ENCODE measurements at regions not wholly inside any gene's neighbourhood (a gene's known extent, or its start where the extent isn't known, plus 50 kb on each side); places are given as distances from the start of the nearest gene placed in this dataset.

DNA sequence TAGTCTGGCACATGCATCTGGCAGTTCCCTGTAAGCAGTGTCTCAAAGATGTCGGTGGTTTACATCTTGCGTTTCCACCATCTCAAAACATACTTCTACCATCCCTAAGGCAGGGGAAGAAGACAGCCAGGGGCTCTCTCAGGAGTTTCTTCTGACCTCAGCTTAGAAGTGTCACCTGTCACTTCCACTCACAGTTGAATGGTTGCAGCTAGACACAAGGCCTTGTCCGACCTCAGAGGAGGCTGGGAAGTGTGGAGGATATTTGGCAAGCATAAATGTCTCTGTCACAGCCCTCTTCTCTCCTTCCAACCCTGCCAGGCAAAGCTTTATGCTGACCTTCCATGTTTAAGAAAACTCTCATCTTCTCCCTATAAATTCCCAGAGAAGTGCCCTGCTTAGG is 193.3 kb downstream of the HERPUD2 start:
- TF ChIP-seq REST (IDR thresholded peaks at IDR 0.05; ENCODE audit: insufficient read depth in 1 of 2, low read depth in 2 of 2, low read length in 2 of 2) (no peak), SIN3A (IDR thresholded peaks at IDR 0.05; ENCODE audit: borderline replicate concordance, insufficient read depth, low read length) (no peak), POLR2AphosphoS5 (IDR thresholded peaks at IDR 0.05; ENCODE audit: low read depth, low read length) (no peak), TAF1 (IDR thresholded peaks at IDR 0.05; ENCODE audit: borderline replicate concordance, insufficient read depth, low read length) (no peak), FOXP2 (optimal IDR thresholded peaks at IDR 0.05; ENCODE audit: borderline replicate concordance, extremely low read depth, extremely low read length, insufficient read depth) (no peak)

GRCh38 chr7:35499226-35499625 is 195.7 kb downstream of the HERPUD2 start:
- no peak for TF ChIP-seq POLR2AphosphoS5 (IDR thresholded peaks at IDR 0.05; ENCODE audit: low read depth, low read length)
- TF ChIP-seq SIN3A (IDR thresholded peaks at IDR 0.05; ENCODE audit: borderline replicate concordance, insufficient read depth, low read length), result no peak
- TF ChIP-seq TAF1 (IDR thresholded peaks at IDR 0.05; ENCODE audit: borderline replicate concordance, insufficient read depth, low read length), result no peak
- TF ChIP-seq FOXP2 (optimal IDR thresholded peaks at IDR 0.05; ENCODE audit: borderline replicate concordance, extremely low read depth, extremely low read length, insufficient read depth), result no peak
- no peak for TF ChIP-seq REST (IDR thresholded peaks at IDR 0.05; ENCODE audit: insufficient read depth in 1 of 2, low read depth in 2 of 2, low read length in 2 of 2)

- no peak for TF ChIP-seq SIN3A (IDR thresholded peaks at IDR 0.05; ENCODE audit: borderline replicate concordance, insufficient read depth, low read length)
- TF ChIP-seq FOXP2 (optimal IDR thresholded peaks at IDR 0.05; ENCODE audit: borderline replicate concordance, extremely low read depth, extremely low read length, insufficient read depth), result no peak
- TF ChIP-seq REST (IDR thresholded peaks at IDR 0.05; ENCODE audit: insufficient read depth in 1 of 2, low read depth in 2 of 2, low read length in 2 of 2), result no peak
- no peak for TF ChIP-seq TAF1 (IDR thresholded peaks at IDR 0.05; ENCODE audit: borderline replicate concordance, insufficient read depth, low read length)
- TF ChIP-seq POLR2AphosphoS5 (IDR thresholded peaks at IDR 0.05; ENCODE audit: low read depth, low read length), result no peak
Measured at GRCh38 chr7:35498416-35498815, 196.5 kb downstream of the HERPUD2 start.

- TF ChIP-seq SIN3A (IDR thresholded peaks at IDR 0.05; ENCODE audit: borderline replicate concordance, insufficient read depth, low read length) (no peak), REST (IDR thresholded peaks at IDR 0.05; ENCODE audit: insufficient read depth in 1 of 2, low read depth in 2 of 2, low read length in 2 of 2) (no peak)
Measured at GRCh38 chr7:35495844-35496243, 199.1 kb downstream of the HERPUD2 start.

DNA sequence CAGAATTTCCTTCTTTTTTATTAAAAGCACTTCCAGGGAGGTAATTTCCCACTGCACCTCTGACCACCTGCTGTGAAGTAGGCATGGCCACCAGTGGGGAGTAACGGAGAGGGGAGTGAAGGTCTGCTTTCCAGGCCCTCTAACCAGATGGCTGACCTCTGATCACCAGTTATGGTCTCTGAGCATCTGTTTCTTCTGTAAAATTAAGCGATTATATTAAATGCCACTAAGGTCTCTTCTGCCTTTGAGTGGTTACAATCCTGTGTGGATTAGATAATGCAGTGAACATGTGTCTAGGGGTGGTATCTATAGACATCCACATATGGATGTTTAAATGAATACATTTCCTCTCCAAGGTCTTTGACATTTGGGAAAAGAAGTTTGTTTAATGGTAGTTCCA is 199.6 kb downstream of the HERPUD2 start:
- TF ChIP-seq TAF1 (IDR thresholded peaks at IDR 0.05; ENCODE audit: borderline replicate concordance, insufficient read depth, low read length), result no peak
- TF ChIP-seq REST (IDR thresholded peaks at IDR 0.05; ENCODE audit: insufficient read depth in 1 of 2, low read depth in 2 of 2, low read length in 2 of 2), result no peak
- no peak for TF ChIP-seq FOXP2 (optimal IDR thresholded peaks at IDR 0.05; ENCODE audit: borderline replicate concordance, extremely low read depth, extremely low read length, insufficient read depth)
- no peak for TF ChIP-seq SIN3A (IDR thresholded peaks at IDR 0.05; ENCODE audit: borderline replicate concordance, insufficient read depth, low read length)
- no peak for TF ChIP-seq POLR2AphosphoS5 (IDR thresholded peaks at IDR 0.05; ENCODE audit: low read depth, low read length)
